ENCODE measurements at regions not wholly inside any gene's neighbourhood (a gene's known extent, or its start where the extent isn't known, plus 50 kb on each side); places are given as distances from the start of the nearest gene placed in this dataset.

DNA sequence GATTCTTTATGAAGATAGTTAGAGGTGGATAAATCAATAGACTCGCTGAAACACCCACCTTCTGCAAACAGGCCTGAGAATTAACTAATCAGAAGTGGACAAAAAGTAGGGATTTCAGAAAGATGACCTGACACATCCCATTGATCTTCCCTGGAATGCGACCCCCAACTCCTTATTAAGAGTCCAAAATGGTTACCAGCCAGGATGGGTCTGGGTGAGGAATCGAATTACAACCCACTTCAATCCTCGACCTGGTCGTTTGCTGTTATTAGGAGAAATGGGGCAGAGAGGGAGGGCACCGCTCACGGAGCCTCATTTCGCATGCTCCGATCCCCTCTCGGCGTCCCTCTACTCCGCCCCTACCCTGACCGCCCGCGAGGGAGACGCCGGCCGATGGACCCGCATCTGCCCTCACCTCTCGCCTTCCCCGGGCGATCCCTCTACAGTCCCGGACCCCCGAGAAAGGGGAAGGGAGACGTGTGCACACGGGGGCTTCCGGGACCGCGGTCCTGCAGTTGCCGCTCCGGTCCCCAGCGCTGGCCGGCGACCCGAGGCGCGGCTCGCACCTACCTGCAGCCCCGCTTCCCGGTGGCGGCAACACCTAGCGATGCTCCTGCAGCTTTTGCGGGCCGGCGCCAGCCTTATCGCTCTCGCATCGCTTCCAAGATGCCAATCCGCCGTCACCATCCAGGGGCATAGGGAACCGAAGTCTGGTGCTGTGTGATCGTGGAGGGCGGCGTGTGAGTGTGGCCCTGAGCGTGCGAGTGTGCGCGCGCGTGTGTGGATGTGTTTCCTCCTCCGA lies 69.3 kb upstream of the USP15 start:
- DNase-seq (ENCODE audit: low read depth) = no peak
- no peak overlapping the region for H3K4me3 ChIP-seq (ENCODE audit: low read depth, low read length)
- TF ChIP-seq, protein P1, sequence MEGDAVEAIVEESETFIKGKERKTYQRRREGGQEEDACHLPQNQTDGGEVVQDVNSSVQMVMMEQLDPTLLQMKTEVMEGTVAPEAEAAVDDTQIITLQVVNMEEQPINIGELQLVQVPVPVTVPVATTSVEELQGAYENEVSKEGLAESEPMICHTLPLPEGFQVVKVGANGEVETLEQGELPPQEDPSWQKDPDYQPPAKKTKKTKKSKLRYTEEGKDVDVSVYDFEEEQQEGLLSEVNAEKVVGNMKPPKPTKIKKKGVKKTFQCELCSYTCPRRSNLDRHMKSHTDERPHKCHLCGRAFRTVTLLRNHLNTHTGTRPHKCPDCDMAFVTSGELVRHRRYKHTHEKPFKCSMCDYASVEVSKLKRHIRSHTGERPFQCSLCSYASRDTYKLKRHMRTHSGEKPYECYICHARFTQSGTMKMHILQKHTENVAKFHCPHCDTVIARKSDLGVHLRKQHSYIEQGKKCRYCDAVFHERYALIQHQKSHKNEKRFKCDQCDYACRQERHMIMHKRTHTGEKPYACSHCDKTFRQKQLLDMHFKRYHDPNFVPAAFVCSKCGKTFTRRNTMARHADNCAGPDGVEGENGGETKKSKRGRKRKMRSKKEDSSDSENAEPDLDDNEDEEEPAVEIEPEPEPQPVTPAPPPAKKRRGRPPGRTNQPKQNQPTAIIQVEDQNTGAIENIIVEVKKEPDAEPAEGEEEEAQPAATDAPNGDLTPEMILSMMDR (conservative IDR thresholded peaks at IDR 0.05; ENCODE audit: low read depth, low read length) = no peak

DNA sequence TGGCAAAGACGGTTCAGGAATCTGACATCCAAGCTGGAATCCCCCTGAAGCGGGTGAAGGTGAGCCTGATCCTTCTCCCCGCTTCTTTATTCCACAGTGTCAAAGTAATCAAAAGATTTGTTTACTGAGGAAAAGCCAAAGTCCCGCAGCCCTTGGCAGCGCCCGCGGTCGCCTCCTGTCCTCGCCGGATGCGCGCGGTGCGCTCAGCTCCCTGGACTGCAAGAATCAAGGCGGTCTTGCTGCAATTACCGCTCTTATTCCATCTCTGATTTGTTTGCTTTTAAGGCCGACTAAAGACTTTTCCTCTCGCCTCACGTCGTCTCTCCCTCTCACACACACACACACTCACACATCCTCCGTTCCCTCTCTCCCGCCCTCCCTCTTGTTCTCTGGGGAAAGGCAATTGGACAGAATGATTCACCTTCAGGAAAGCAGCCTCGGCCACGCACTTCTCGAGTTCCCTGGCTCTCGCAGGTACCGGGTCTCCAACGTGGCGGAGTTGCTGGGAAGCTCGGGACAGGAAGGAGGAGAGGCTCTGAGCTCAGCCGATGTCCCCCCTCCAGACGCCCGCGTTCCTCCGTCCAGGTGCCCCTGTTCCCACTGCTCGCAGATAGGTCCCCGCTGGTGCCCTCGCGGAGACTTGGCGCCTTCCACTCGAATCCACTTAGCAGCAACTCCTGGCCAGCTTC lies 68.6 kb upstream of the USP15 start:
- TF ChIP-seq, protein P1 (conservative IDR thresholded peaks at IDR 0.05; ENCODE audit: low read depth, low read length) = no peak
- peak; percentile 13 for DNase-seq (ENCODE audit: low read depth)
- H3K4me3 ChIP-seq (ENCODE audit: low read depth, low read length) = peak overlapping the region; percentile 29

DNA sequence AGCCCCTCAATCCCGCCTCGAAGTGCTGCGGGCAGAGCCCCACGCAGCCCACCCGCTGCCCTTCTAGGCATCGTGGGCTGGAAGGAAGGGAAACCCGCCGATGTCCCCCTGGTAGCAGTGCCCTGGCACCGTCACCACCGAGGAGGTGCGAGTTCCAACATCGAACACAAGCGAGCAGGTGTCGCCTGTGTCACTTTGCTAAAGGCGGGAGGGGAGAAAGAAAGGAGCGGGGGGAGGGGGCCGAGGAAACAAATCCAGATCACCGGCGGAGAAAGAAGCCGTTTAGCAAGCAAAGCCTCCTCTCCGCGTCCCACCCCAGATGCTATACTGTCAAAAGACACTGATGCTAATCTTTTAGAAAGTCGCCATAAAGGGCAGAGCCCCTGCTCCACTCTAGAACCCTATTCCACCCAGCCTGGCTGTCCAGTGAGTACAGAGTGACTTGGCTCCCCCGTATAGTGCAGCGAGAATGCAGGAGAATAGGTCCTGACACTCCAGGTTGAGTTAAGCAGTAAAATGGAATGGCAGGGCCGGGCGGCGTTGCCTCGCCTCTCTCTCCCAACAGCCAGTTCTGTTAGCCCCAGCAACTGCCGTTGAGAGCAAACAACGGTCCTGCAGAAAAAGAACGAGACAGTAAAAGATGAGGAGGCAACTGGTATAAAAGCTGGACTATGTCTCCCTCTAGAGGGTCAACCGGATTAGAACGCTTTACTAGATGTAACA lies 67.9 kb upstream of the USP15 start:
- H3K4me3 ChIP-seq (ENCODE audit: low read depth, low read length) = peak overlapping the region; percentile 29
- DNase-seq (ENCODE audit: low read depth) = peak; percentile 35
- TF ChIP-seq, protein P1 (conservative IDR thresholded peaks at IDR 0.05; ENCODE audit: low read depth, low read length) = peak; percentile 75

DNA sequence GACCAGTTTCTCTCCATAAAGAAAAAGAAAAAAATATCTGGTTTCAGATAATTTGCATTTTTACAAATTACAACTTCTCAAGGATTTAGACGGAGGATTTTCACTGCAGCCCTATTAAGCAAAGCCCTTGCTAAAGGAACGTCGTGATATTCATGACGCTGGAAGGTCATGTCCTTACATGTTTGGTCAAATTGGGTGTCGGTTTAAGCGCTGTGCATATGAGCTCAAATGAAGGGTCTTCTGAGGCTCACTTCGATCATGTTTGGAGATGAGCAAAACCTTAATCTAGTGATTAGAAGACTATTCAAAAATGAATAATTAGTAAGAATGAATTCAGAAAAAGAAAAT lies 67.3 kb upstream of the USP15 start:
- TF ChIP-seq, protein P1 (conservative IDR thresholded peaks at IDR 0.05; ENCODE audit: low read depth, low read length) = no peak
- no peak overlapping the region for H3K4me3 ChIP-seq (ENCODE audit: low read depth, low read length)
- no peak for DNase-seq (ENCODE audit: low read depth)

DNA sequence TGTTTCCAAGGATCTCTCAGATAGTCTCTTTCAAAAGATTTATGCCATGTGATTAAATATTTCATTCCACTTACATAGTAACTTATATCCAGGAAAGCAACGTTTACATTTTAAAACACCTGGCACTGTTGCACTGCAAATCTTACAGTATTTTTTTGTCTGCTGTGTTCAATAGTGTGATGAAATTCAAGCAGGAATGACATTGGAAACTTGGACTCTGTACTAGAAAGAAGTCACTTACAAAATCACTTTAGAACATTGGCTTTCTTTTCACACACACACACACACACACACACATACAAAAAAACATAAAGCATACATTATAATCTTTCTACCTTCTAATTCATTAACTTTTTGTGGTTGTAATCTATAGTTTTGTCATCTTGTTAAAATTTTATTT lies 66.2 kb upstream of the USP15 start:
- DNase-seq (ENCODE audit: low read depth) = no peak
- TF ChIP-seq, protein P1 (conservative IDR thresholded peaks at IDR 0.05; ENCODE audit: low read depth, low read length) = no peak
- no peak overlapping the region for H3K4me3 ChIP-seq (ENCODE audit: low read depth, low read length)

DNA sequence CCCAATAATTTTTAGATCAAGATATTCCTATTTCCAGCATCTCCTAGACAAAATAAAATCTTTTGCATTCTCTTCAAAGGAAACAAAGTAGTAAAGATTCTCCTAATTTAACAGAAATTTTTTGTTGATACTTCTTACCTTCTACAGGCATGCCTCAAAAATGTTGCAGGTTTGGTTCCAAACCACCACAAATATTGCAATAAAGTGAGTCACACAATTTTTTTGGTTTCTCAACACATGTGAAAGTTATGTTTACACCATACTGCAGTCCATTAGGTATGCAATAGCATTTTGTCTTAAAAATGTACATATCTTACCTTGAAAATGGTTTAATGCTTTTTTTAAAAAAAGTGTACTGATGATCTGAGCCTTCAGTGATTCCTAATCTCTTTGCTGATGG lies 65.6 kb upstream of the USP15 start:
- DNase-seq (ENCODE audit: low read depth) = no peak
- H3K4me3 ChIP-seq (ENCODE audit: low read depth, low read length) = no peak overlapping the region
- TF ChIP-seq, protein P1 (conservative IDR thresholded peaks at IDR 0.05; ENCODE audit: low read depth, low read length) = no peak

All from epithelial cell of proximal tubule (primary cell).